K562 (cell line): ENCODE measurements at regions not wholly inside any gene's neighbourhood (a gene's known extent, or its start where the extent isn't known, plus 50 kb on each side); places are given as distances from the start of the nearest gene placed in this dataset.

Source experiments
- AFF1 ChIP-seq, 2 experiments: fragments of 450-650 bp; IDR thresholded peaks; 2 replicates each; pipeline ENCODE4 v1.6.1; 2018; ENCODE audit warnings: mild to moderate bottlenecking in 2 of 2, low read depth in 1 of 2; ENCODE audit not compliant: partially characterized antibody in 2 of 2
- NUFIP1 ChIP-seq: fragments of 450-650 bp; IDR thresholded peaks from 2 replicates; pipeline ENCODE4 v1.6.1; 2018; ENCODE audit not compliant: partially characterized antibody
- POLR2B ChIP-seq: fragments of 450-650 bp; IDR thresholded peaks from 2 replicates; pipeline ENCODE4 v1.6.1; 2018; ENCODE audit warnings: low read depth; ENCODE audit not compliant: partially characterized antibody
- RBM34 ChIP-seq: fragments of 200-400 bp; formaldehyde crosslinking; IDR thresholded peaks from 2 replicates; pipeline ENCODE4 v1.6.1; 2018; ENCODE audit warnings: low read length, borderline replicate concordance; ENCODE audit not compliant: insufficient read depth
- ZFP91 ChIP-seq: sonication (generic); formaldehyde crosslinking; IDR thresholded peaks from 2 replicates; pipeline ENCODE4 v1.8.0; 2022; ENCODE audit warnings: mild to moderate bottlenecking, missing genetic modification reagents
- ZNF146 ChIP-seq: IDR thresholded peaks from one replicate; pipeline ENCODE4 v1.6.1; 2018; ENCODE audit warnings: missing compliant biosample characterization; ENCODE audit not compliant: unreplicated experiment
- TF ChIP-seq, protein P1 (sequence below): sonication (generic); formaldehyde crosslinking; IDR thresholded peaks from 2 replicates; pipeline ENCODE4 v1.4.0; 2020; ENCODE audit warnings: mild to moderate bottlenecking, missing genetic modification reagents
- TF ChIP-seq, protein P2 (sequence below): sonication (generic); formaldehyde crosslinking; IDR thresholded peaks from 2 replicates; pipeline ENCODE4 v1.5.0; 2020; ENCODE audit warnings: missing genetic modification reagents
- TF ChIP-seq, protein P3 (sequence below): sonication (generic); formaldehyde crosslinking; IDR thresholded peaks from 2 replicates; pipeline ENCODE4 v1.8.1; 2023; ENCODE audit warnings: mild to moderate bottlenecking, missing genetic modification reagents, moderate library complexity

DNA sequence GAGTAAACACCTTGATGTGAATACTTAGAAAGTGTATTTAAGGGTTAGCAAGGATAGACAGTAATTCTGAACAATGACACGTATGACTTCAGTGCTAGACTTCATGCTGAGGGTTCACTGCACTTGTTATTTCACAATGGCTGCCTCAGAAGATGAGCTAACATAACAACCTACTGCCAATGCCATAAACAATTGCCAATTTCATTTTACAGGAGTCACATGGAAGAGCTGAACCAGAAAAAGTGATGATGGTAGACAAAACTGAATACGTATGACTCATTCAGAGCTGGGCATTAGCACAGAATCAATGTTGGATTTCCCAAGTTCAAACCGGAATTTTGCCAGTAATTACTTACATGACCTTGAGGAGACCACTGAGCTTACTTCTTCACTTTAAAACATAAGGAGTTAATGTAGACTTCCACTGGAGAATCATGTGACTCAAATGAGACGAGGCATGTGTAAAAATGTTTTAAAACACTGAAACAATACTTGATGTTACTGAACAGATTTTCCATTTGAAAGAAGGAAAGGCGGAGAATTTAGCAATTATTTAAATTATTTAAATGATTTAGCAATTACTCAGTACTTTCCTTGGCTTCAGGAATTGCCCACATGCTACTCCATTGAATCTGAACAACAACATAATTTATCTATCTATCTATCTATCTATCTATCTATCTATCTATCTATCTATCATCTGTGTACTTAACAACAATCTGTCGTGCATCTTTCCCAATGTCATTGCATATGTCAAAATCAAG is 868.5 kb upstream of the SLIT2 start (continued):
- TF ChIP-seq, protein P1, sequence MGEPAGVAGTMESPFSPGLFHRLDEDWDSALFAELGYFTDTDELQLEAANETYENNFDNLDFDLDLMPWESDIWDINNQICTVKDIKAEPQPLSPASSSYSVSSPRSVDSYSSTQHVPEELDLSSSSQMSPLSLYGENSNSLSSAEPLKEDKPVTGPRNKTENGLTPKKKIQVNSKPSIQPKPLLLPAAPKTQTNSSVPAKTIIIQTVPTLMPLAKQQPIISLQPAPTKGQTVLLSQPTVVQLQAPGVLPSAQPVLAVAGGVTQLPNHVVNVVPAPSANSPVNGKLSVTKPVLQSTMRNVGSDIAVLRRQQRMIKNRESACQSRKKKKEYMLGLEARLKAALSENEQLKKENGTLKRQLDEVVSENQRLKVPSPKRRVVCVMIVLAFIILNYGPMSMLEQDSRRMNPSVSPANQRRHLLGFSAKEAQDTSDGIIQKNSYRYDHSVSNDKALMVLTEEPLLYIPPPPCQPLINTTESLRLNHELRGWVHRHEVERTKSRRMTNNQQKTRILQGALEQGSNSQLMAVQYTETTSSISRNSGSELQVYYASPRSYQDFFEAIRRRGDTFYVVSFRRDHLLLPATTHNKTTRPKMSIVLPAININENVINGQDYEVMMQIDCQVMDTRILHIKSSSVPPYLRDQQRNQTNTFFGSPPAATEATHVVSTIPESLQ: no peak
- no peak for TF ChIP-seq NUFIP1
- TF ChIP-seq ZNF146 (CRISPR knock-in tag): no peak
- TF ChIP-seq RBM34: no peak
- TF ChIP-seq, protein P2, sequence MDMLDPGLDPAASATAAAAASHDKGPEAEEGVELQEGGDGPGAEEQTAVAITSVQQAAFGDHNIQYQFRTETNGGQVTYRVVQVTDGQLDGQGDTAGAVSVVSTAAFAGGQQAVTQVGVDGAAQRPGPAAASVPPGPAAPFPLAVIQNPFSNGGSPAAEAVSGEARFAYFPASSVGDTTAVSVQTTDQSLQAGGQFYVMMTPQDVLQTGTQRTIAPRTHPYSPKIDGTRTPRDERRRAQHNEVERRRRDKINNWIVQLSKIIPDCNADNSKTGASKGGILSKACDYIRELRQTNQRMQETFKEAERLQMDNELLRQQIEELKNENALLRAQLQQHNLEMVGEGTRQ (CRISPR knock-in tag): no peak
- TF ChIP-seq, protein P3, sequence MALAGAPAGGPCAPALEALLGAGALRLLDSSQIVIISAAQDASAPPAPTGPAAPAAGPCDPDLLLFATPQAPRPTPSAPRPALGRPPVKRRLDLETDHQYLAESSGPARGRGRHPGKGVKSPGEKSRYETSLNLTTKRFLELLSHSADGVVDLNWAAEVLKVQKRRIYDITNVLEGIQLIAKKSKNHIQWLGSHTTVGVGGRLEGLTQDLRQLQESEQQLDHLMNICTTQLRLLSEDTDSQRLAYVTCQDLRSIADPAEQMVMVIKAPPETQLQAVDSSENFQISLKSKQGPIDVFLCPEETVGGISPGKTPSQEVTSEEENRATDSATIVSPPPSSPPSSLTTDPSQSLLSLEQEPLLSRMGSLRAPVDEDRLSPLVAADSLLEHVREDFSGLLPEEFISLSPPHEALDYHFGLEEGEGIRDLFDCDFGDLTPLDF: no peak
- TF ChIP-seq POLR2B: no peak
- no peak for TF ChIP-seq AFF1 (IDR thresholded peaks at IDR 0.05; ENCODE audit: low read depth in 1 of 2, partially characterized antibody in 2 of 2)
- no peak for TF ChIP-seq ZFP91 (CRISPR knock-in tag)
